Karpas-422 (cell line): ENCODE measurements at regions not wholly inside any gene's neighbourhood (a gene's known extent, or its start where the extent isn't known, plus 50 kb on each side); places are given as distances from the start of the nearest gene placed in this dataset.

Experiments used
- DNase-seq: peaks from one replicate; pipeline ENCODE4 v3.0.0-alpha.2; 2015
- H2AFZ ChIP-seq: fragments of 200-600 bp; sonication (generic); 2 replicates; pipeline ENCODE4 v1.6.1; 2014; ENCODE audit warnings: antibody characterized with exemption, low read length, mixed read lengths
- H3K27ac ChIP-seq: fragments of 200-600 bp; sonication (generic); 2 replicates; pipeline ENCODE4 v1.5.1; 2014; ENCODE audit warnings: mild to moderate bottlenecking, low read length, moderate library complexity
- H3K27me3 ChIP-seq: fragments of 200-600 bp; sonication (generic); 2 replicates; pipeline ENCODE4 v1.6.1; 2014; ENCODE audit warnings: low read length, mixed read lengths
- H3K36me3 ChIP-seq: fragments of 200-600 bp; sonication (generic); 2 replicates; pipeline ENCODE4 v1.6.1; 2014; ENCODE audit warnings: low read length, mixed read lengths; ENCODE audit not compliant: insufficient read depth
- H3K4me1 ChIP-seq: fragments of 200-600 bp; sonication (generic); 2 replicates; pipeline ENCODE4 v1.6.1; 2014; ENCODE audit warnings: mild to moderate bottlenecking, low read length, mixed read lengths
- H3K4me2 ChIP-seq: fragments of 200-600 bp; sonication (generic); 2 replicates; pipeline ENCODE4 v1.6.1; 2014; ENCODE audit warnings: low read length, low read depth, mild to moderate bottlenecking; ENCODE audit not compliant: poor library complexity, severe bottlenecking
- H3K4me3 ChIP-seq: fragments of 200-600 bp; sonication (generic); 2 replicates; pipeline ENCODE4 v1.5.1; 2014; ENCODE audit warnings: mild to moderate bottlenecking, antibody characterized with exemption, low read length, mixed read lengths
- H3K79me2 ChIP-seq: fragments of 200-600 bp; sonication (generic); 2 replicates; pipeline ENCODE4 v1.6.1; 2014; ENCODE audit warnings: mild to moderate bottlenecking, low read length, mixed read lengths
- H3K9ac ChIP-seq: fragments of 200-600 bp; sonication (generic); 2 replicates; pipeline ENCODE4 v1.6.0; 2014; ENCODE audit warnings: low read length
- H3K9me2 ChIP-seq: fragments of 200-600 bp; sonication (generic), shearing (Covaris generic); replicated peaks from 2 replicates; pipeline ENCODE4 v1.6.0; 2014; ENCODE audit warnings: mild to moderate bottlenecking, low read length, moderate library complexity; ENCODE audit not compliant: insufficient read depth
- H3K9me3 ChIP-seq: fragments of 300-700, 200-600 bp; sonication (generic); 2 replicates; pipeline ENCODE4 v1.6.1; 2014; ENCODE audit warnings: low read length, mixed read lengths
- H4K20me1 ChIP-seq: fragments of 200-600 bp; sonication (generic); 2 replicates; pipeline ENCODE4 v1.6.1; 2014; ENCODE audit warnings: mild to moderate bottlenecking, antibody characterized with exemption, low read length, low read depth; ENCODE audit not compliant: insufficient read depth

- DNase-seq: no peak
- Histone ChIP-seq H3K27ac (no peak overlapping the region), H2AFZ (no peak overlapping the region), H3K27me3 (no peaks in the 10 kb centered on the region), H3K9me2 (no peaks in the 10 kb centered on the region), H3K4me2 (no peak overlapping the region), H3K9me3 (no peaks in the 10 kb centered on the region), H4K20me1 (no peaks in the 10 kb centered on the region), H3K79me2 (no peaks in the 10 kb centered on the region), H3K4me3 (no peak overlapping the region), H3K9ac (no peak overlapping the region), H3K4me1 (no peaks in the 10 kb centered on the region), H3K36me3 (no peaks in the 10 kb centered on the region)
Measured at GRCh38 chr4:108352664-108353308, 184.1 kb upstream of the LEF1 start.

- no peak overlapping the region for H3K4me2 ChIP-seq
- no peaks in the 10 kb centered on the region for H3K27me3 ChIP-seq
- no peaks in the 10 kb centered on the region for H3K9me2 ChIP-seq
- H3K79me2 ChIP-seq: no peaks in the 10 kb centered on the region
- H3K4me1 ChIP-seq: no peaks in the 10 kb centered on the region
- no peak for DNase-seq
- H3K9ac ChIP-seq: no peak overlapping the region
- H2AFZ ChIP-seq: no peak overlapping the region
- H3K4me3 ChIP-seq: no peak overlapping the region
- H3K9me3 ChIP-seq: no peaks in the 10 kb centered on the region
- H4K20me1 ChIP-seq: no peaks in the 10 kb centered on the region
- H3K27ac ChIP-seq: no peak overlapping the region
- H3K36me3 ChIP-seq: no peaks in the 10 kb centered on the region
Measured at GRCh38 chr4:108351791-108352190, 183.1 kb upstream of the LEF1 start.

DNA sequence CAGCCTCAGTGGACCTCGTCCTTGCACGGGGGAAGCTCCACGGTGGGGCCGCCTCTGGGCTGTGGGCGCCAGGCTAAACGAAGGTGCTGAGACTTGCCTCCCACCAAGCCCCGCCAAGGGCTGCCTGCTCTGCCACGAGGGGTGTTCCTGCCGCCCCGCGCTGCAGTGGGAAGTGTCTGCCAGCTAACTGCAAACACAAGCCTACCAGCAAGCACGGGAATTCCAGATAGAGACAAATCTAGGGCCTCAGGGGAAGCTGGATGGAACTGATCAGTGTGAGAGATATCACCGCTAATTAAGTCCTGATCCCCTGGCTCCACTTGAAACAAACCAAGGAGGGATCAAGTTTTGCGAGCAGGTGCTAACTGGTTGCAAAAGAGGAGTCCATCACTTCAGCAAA is 181.6 kb upstream of the LEF1 start:
- Histone ChIP-seq H3K4me1 (no peaks in the 10 kb centered on the region), H2AFZ (no peak overlapping the region), H4K20me1 (no peaks in the 10 kb centered on the region), H3K9ac (no peak overlapping the region), H3K9me3 (no peaks in the 10 kb centered on the region), H3K36me3 (no peaks in the 10 kb centered on the region), H3K27me3 (no peaks in the 10 kb centered on the region), H3K27ac (no peak overlapping the region), H3K4me2 (no peak overlapping the region), H3K79me2 (no peaks in the 10 kb centered on the region), H3K4me3 (no peak overlapping the region), H3K9me2 (no peaks in the 10 kb centered on the region)
- no peak for DNase-seq

- H3K36me3 ChIP-seq: no peaks in the 10 kb centered on the region
- no peak overlapping the region for H3K4me3 ChIP-seq
- H2AFZ ChIP-seq: no peak overlapping the region
- no peak overlapping the region for H3K9ac ChIP-seq
- H4K20me1 ChIP-seq: no peaks in the 10 kb centered on the region
- no peak overlapping the region for H3K4me2 ChIP-seq
- no peaks in the 10 kb centered on the region for H3K4me1 ChIP-seq
- no peaks in the 10 kb centered on the region for H3K27me3 ChIP-seq
- no peaks in the 10 kb centered on the region for H3K9me3 ChIP-seq
- DNase-seq: no peak
- H3K79me2 ChIP-seq: no peaks in the 10 kb centered on the region
- no peaks in the 10 kb centered on the region for H3K9me2 ChIP-seq
- H3K27ac ChIP-seq: no peak overlapping the region
Measured at GRCh38 chr4:108346818-108347210, 178.1 kb upstream of the LEF1 start.

- Histone ChIP-seq H2AFZ (no peak overlapping the region), H4K20me1 (no peaks in the 10 kb centered on the region), H3K9ac (no peak overlapping the region), H3K27ac (no peak overlapping the region), H3K4me1 (no peaks in the 10 kb centered on the region), H3K4me3 (no peak overlapping the region), H3K4me2 (no peak overlapping the region), H3K36me3 (no peaks in the 10 kb centered on the region), H3K79me2 (no peaks in the 10 kb centered on the region), H3K9me3 (no peaks in the 10 kb centered on the region), H3K27me3 (no peaks in the 10 kb centered on the region), H3K9me2 (no peaks in the 10 kb centered on the region)
- no peak for DNase-seq
Measured at GRCh38 chr4:108345862-108346817, 177.4 kb upstream of the LEF1 start.

DNA sequence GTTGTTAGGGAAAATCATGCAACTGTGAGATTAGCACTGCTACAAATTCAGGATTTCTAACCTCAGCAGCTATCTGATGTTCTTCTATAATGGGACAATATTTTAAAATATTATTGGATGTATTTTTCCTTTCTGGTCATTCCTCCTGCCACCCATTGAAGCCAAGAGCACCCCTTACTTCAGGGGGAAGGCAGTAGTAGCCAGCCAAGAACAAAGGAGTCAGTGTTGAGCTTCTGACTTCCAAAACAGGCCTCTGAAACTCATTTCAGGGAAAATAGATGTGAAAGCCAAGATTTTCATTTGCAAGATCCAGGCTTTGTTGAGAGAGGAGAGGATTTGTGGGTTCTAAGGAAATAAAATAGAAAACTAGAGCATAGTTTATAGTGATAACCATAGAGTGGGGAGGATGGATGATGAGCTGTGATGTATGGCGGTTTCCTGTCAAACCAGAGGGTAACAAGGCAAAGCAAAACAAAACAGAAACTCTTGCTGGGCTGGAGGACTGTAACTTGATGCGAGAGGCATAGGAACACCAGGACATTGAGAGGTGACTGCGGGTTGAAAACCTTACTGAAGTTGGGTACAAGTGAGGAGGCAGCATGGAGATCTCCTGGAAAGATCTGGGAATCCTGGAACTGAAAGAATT is 173.7 kb upstream of the LEF1 start:
- Histone ChIP-seq H3K4me3 (no peak overlapping the region), H3K27me3 (no peaks in the 10 kb centered on the region), H3K79me2 (no peaks in the 10 kb centered on the region), H3K27ac (no peak overlapping the region), H3K9ac (no peak overlapping the region), H4K20me1 (no peaks in the 10 kb centered on the region), H3K9me3 (no peaks in the 10 kb centered on the region), H3K36me3 (no peaks in the 10 kb centered on the region), H2AFZ (no peak overlapping the region), H3K9me2 (no peaks in the 10 kb centered on the region), H3K4me1 (no peaks in the 10 kb centered on the region), H3K4me2 (no peak overlapping the region)
- DNase-seq: no peak

DNA sequence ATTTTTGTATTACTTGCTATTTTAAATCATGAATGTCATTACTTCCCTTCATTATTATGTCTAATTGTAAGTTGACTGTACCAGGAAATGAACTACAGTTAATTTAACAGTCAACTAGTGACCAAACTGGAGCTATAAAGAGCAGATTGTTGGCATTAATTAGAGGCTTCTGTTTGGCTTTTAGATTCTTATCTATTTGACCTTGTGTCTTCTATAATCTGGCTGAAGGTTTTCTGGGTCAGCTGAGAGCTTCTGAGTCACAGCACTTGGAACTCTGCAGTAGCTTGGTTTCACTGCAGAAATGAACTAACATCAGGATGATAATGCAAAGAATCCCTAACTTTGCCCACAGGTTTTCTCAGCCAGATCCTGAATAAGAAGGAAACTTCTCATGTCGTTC is 169.2 kb upstream of the LEF1 start:
- Histone ChIP-seq H3K9me3 (no peaks in the 10 kb centered on the region), H3K9ac (no peak overlapping the region), H3K4me2 (no peak overlapping the region), H3K27me3 (no peaks in the 10 kb centered on the region), H3K4me1 (peaks cover 10% of the 10 kb centered on the region), H3K79me2 (no peaks in the 10 kb centered on the region), H4K20me1 (no peaks in the 10 kb centered on the region), H3K4me3 (no peak overlapping the region), H3K9me2 (no peaks in the 10 kb centered on the region), H3K27ac (no peak overlapping the region), H2AFZ (no peak overlapping the region), H3K36me3 (no peaks in the 10 kb centered on the region)
- no peak for DNase-seq

DNA sequence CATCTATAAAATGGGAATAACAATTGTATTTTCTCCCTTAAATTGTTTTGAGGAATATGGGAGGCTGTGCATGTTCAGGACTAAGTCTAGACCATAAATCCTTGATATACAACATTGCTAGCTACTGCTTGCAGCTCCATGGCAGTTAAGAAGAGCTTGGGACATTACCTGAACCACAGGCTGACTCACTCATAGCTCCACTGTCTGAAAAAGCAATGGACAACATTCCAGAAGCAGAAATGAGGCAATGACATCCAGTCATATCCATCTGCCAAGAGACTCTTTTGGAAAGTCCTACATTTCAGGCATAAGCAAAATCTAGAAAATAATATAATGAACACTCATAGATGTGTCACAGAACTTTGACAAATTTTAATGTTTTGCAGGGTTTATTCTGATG is 167.3 kb upstream of the LEF1 start:
- DNase-seq: no peak
- H3K4me1 ChIP-seq: peaks cover 10% of the 10 kb centered on the region
- no peaks in the 10 kb centered on the region for H3K36me3 ChIP-seq
- H4K20me1 ChIP-seq: no peaks in the 10 kb centered on the region
- no peaks in the 10 kb centered on the region; the same call in 1 of the 2 replicates for H3K27me3 ChIP-seq
- no peak overlapping the region for H2AFZ ChIP-seq
- no peaks in the 10 kb centered on the region for H3K9me3 ChIP-seq
- H3K27ac ChIP-seq: no peak overlapping the region
- no peak overlapping the region for H3K9ac ChIP-seq
- H3K9me2 ChIP-seq: no peaks in the 10 kb centered on the region
- no peak overlapping the region for H3K4me2 ChIP-seq
- no peaks in the 10 kb centered on the region for H3K79me2 ChIP-seq
- H3K4me3 ChIP-seq: no peak overlapping the region
